ENCODE measurements at regions not wholly inside any gene's neighbourhood (a gene's known extent, or its start where the extent isn't known, plus 50 kb on each side); places are given as distances from the start of the nearest gene placed in this dataset.

DNA sequence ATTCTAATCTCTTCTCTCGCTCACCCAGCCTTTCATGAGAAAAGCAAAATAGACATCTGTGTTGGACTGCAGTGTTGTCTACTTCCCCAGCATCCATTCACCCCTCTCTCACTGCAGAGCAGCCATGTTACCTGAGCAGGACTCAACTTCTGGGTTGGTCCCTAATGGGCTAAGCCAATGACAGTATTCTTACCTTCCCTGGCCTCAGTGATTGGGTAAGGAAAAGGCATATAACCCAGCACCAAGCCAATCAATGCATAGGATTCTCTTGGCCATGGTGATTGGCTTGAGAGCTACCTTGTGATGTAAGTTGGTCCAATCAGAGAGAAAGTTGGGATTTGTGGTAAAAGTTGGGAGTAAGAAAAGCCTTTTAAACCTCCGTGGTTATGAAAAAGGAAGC lies 99.8 kb upstream of the NECTIN1 start:
- Mint-ChIP-seq H3K36me3 (ENCODE audit: low read depth) (peaks cover 4% of the 10 kb centered on the region), H3K9me3 (ENCODE audit: low read depth) (peaks cover 14% of the 10 kb centered on the region), H3K27ac (ENCODE audit: unreplicated experiment) (no peak overlapping the region), H3K4me3 (ENCODE audit: unreplicated experiment) (no peak overlapping the region), H3K27me3 (ENCODE audit: low read depth) (peaks cover 36% of the 10 kb centered on the region), H3K4me1 (ENCODE audit: low read depth) (peaks cover 3% of the 10 kb centered on the region)
- TF ChIP-seq, protein P1, sequence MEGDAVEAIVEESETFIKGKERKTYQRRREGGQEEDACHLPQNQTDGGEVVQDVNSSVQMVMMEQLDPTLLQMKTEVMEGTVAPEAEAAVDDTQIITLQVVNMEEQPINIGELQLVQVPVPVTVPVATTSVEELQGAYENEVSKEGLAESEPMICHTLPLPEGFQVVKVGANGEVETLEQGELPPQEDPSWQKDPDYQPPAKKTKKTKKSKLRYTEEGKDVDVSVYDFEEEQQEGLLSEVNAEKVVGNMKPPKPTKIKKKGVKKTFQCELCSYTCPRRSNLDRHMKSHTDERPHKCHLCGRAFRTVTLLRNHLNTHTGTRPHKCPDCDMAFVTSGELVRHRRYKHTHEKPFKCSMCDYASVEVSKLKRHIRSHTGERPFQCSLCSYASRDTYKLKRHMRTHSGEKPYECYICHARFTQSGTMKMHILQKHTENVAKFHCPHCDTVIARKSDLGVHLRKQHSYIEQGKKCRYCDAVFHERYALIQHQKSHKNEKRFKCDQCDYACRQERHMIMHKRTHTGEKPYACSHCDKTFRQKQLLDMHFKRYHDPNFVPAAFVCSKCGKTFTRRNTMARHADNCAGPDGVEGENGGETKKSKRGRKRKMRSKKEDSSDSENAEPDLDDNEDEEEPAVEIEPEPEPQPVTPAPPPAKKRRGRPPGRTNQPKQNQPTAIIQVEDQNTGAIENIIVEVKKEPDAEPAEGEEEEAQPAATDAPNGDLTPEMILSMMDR (IDR thresholded peaks at IDR 0.05) = no peak
- DNase-seq (ENCODE audit: low spot score) = no peak

DNA sequence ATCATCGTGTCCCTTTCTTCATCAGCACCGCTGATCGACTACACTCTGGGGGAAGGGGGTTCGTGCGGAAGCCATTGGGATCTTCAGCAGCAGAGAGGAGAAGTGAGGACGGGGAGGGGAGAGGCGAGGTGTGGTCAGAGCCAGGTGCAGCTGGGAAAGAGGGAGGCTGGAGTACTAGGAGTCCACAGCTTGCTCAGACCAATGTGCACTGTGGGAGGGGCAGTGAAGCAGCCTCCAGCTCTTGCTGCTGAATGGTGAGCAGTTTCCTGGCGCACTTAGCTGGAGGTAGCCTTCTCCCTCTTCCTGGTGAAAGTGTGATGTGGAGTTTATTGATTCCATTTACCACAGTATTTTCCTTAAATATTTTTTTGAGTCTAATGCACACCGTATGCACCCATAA lies 99.0 kb upstream of the NECTIN1 start:
- Mint-ChIP-seq H3K36me3 (ENCODE audit: low read depth) (peaks cover 4% of the 10 kb centered on the region), H3K27me3 (ENCODE audit: low read depth) (peaks cover 36% of the 10 kb centered on the region), H3K9me3 (ENCODE audit: low read depth) (peaks cover 14% of the 10 kb centered on the region), H3K27ac (ENCODE audit: unreplicated experiment) (no peak overlapping the region), H3K4me3 (ENCODE audit: unreplicated experiment) (no peak overlapping the region), H3K4me1 (ENCODE audit: low read depth) (peaks cover 3% of the 10 kb centered on the region)
- TF ChIP-seq, protein P1 (IDR thresholded peaks at IDR 0.05) = no peak
- DNase-seq (ENCODE audit: low spot score) = no peak

DNA sequence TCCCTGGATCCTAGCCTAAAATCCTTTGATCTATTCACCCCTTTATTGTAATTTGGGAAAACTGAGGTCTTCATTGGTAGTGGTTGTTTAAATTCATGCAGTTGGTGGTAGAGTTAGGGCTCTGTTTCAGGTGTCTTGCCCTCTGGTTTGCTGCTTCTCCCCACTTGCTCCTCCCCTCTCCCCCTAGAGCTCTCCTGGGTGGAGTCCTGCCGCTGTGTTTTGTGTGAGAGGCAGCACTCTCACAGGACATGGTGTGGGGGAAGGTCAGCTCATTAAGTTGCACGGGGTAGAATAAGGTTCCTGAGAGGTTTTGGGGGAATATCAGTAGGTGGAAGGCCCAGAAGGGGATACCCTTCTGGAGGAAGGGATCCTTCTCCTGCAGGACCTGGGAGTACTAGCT lies 98.1 kb upstream of the NECTIN1 start:
- TF ChIP-seq, protein P1 (IDR thresholded peaks at IDR 0.05) = no peak
- no peak overlapping the region for H3K4me3 Mint-ChIP-seq (ENCODE audit: unreplicated experiment)
- peaks cover 42% of the 10 kb centered on the region for H3K27me3 Mint-ChIP-seq (ENCODE audit: low read depth)
- no peak for DNase-seq (ENCODE audit: low spot score)
- peaks cover 4% of the 10 kb centered on the region for H3K36me3 Mint-ChIP-seq (ENCODE audit: low read depth)
- peaks cover 14% of the 10 kb centered on the region for H3K9me3 Mint-ChIP-seq (ENCODE audit: low read depth)
- H3K4me1 Mint-ChIP-seq (ENCODE audit: low read depth) = no peaks in the 10 kb centered on the region
- H3K27ac Mint-ChIP-seq (ENCODE audit: unreplicated experiment) = no peak overlapping the region

DNA sequence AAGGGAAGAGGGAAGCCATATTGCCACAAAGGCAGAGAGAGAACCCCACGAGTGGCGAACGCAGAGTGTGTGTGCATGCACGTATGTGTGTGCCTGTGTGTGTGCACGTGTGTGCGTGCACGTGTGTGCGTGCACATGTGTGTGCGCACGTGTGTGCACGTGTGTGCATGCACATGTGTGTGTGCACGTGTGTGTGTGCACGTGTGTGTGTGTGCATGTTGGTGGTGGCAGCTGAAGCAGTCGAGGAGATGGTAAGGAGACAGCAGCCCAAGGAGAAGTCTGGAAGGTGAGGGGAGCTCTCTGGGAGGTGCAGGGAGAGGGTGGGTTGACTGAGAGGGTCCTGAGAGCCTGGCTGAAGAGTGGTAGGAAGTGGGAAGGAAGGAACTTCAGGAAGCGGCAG lies 94.1 kb upstream of the NECTIN1 start:
- TF ChIP-seq, protein P1 (IDR thresholded peaks at IDR 0.05) = no peak
- no peak for DNase-seq (ENCODE audit: low spot score)

DNA sequence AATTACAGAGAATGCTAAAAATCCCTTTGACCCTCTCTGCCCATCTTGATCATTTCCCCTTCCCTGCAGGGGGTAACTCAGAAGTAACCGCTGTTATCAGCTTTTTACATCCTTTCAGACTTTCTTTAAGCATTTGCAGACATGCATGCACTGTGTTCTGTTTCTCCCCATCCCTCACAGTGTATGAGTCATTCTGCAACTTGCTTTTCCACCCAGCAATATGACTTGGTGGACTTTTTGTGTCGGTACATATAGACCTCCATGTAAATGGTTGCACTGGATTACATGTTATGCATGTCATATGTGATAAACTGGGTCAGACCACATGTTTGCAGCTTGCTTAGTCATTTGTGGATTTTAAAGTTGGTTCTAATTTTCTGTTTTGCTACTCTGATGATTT lies 87.7 kb upstream of the NECTIN1 start:
- peaks cover 9% of the 10 kb centered on the region for H3K9me3 Mint-ChIP-seq (ENCODE audit: low read depth)
- TF ChIP-seq, protein P1 (IDR thresholded peaks at IDR 0.05) = no peak
- DNase-seq (ENCODE audit: low spot score) = no peak
- H3K36me3 Mint-ChIP-seq (ENCODE audit: low read depth) = no peaks in the 10 kb centered on the region
- peaks cover 13% of the 10 kb centered on the region for H3K27me3 Mint-ChIP-seq (ENCODE audit: low read depth)
- H3K4me3 Mint-ChIP-seq (ENCODE audit: unreplicated experiment) = no peak overlapping the region
- H3K4me1 Mint-ChIP-seq (ENCODE audit: low read depth) = peaks cover 5% of the 10 kb centered on the region
- no peak overlapping the region for H3K27ac Mint-ChIP-seq (ENCODE audit: unreplicated experiment)

More for the DNA sequence above, 94.1 kb upstream of the NECTIN1 start:
- Mint-ChIP-seq H3K4me3 (ENCODE audit: unreplicated experiment) (no peak overlapping the region), H3K4me1 (ENCODE audit: low read depth) (no peaks in the 10 kb centered on the region), H3K36me3 (ENCODE audit: low read depth) (peaks cover 4% of the 10 kb centered on the region), H3K9me3 (ENCODE audit: low read depth) (peaks cover 14% of the 10 kb centered on the region), H3K27ac (ENCODE audit: unreplicated experiment) (no peak overlapping the region), H3K27me3 (ENCODE audit: low read depth) (peaks cover 38% of the 10 kb centered on the region)

Data from chondrocyte (in vitro differentiated cells).